Neural progenitor cell (in vitro differentiated cells): ENCODE measurements at regions not wholly inside any gene's neighbourhood (a gene's known extent, or its start where the extent isn't known, plus 50 kb on each side); places are given as distances from the start of the nearest gene placed in this dataset.

Experiments used
- DNase-seq: peaks from one replicate; pipeline ENCODE4 v3.0.0-alpha.2; 2016; ENCODE audit warnings: low spot score
- H2AFZ ChIP-seq: fragments of 200-600 bp; sonication (generic); replicated peaks from 2 replicates; pipeline ENCODE4 v1.6.1; 2016; ENCODE audit warnings: antibody characterized with exemption
- H3F3A ChIP-seq: fragments of 200-600 bp; sonication (generic); 2 replicates; pipeline ENCODE4 v1.6.1; 2016; ENCODE audit warnings: antibody characterized with exemption, low read depth
- H3K27ac ChIP-seq: fragments of 200-600 bp; sonication (generic); 2 replicates; pipeline ENCODE4 v1.5.1; 2016; ENCODE audit warnings: mild to moderate bottlenecking
- H3K27me3 ChIP-seq: fragments of 200-600 bp; sonication (generic); 2 replicates; pipeline ENCODE4 v1.6.1; 2016; ENCODE audit warnings: mild to moderate bottlenecking, moderate library complexity
- H3K36me3 ChIP-seq: fragments of 200-600 bp; sonication (generic); 2 replicates; pipeline ENCODE4 v1.5.1; 2016
- H3K4me1 ChIP-seq: fragments of 200-600 bp; sonication (generic); 2 replicates; pipeline ENCODE4 v1.6.1; 2016; ENCODE audit warnings: mixed run types
- H3K4me2 ChIP-seq: fragments of 200-600 bp; sonication (generic); 2 replicates; pipeline ENCODE4 v1.6.1; 2016
- H3K4me3 ChIP-seq: fragments of 200-600 bp; sonication (generic); 2 replicates; pipeline ENCODE4 v1.5.1; 2016
- H3K79me2 ChIP-seq: fragments of 200-600 bp; sonication (generic); 2 replicates; pipeline ENCODE4 v1.6.1; 2016; ENCODE audit warnings: low read depth
- H3K9ac ChIP-seq: fragments of 200-600 bp; sonication (generic); 2 replicates; pipeline ENCODE4 v1.6.1; 2016
- H3K9me3 ChIP-seq: fragments of 200-600 bp; sonication (generic); 2 replicates; pipeline ENCODE4 v1.5.1; 2016; ENCODE audit warnings: low read depth
- H4K20me1 ChIP-seq: fragments of 200-600 bp; sonication (generic); 2 replicates; pipeline ENCODE4 v1.6.1; 2016; ENCODE audit warnings: low read depth
- H3K27ac Mint-ChIP-seq: 3 replicates; pipeline ENCODE4 v1.8.0; 2021; ENCODE audit warnings: mixed read lengths
- H3K27me3 Mint-ChIP-seq: 2 replicates; pipeline ENCODE4 v1.8.0; 2022; ENCODE audit warnings: low read depth, mild to moderate bottlenecking, inconsistent platforms, moderate library complexity, mixed read lengths; ENCODE audit not compliant: insufficient read depth
- H3K36me3 Mint-ChIP-seq: 3 replicates; pipeline ENCODE4 v1.8.0; 2021; ENCODE audit warnings: mixed read lengths
- H3K4me1 Mint-ChIP-seq: 3 replicates; pipeline ENCODE4 v1.8.0; 2021; ENCODE audit warnings: mixed read lengths
- H3K4me3 Mint-ChIP-seq: 3 replicates; pipeline ENCODE4 v1.8.0; 2021; ENCODE audit warnings: mild to moderate bottlenecking, moderate library complexity, mixed read lengths
- H3K9me3 Mint-ChIP-seq: 3 replicates; pipeline ENCODE4 v1.8.0; 2020; ENCODE audit warnings: mixed read lengths
- EZH2 ChIP-seq: fragments of 200-600 bp; sonication (generic); IDR thresholded peaks from 2 replicates; pipeline ENCODE4 v1.6.1; 2017; ENCODE audit warnings: antibody characterized with exemption, mild to moderate bottlenecking, moderate library complexity
- EZH2phosphoT487 ChIP-seq: fragments of 200-600 bp; sonication (generic); IDR thresholded peaks from 2 replicates; pipeline ENCODE4 v1.6.1; 2017; ENCODE audit warnings: antibody characterized with exemption
- TF ChIP-seq, protein P1 (sequence below): fragments of 200-600 bp; sonication (generic); IDR thresholded peaks from 2 replicates; pipeline ENCODE4 v1.5.1; 2017; ENCODE audit warnings: antibody characterized with exemption, mild to moderate bottlenecking

DNA sequence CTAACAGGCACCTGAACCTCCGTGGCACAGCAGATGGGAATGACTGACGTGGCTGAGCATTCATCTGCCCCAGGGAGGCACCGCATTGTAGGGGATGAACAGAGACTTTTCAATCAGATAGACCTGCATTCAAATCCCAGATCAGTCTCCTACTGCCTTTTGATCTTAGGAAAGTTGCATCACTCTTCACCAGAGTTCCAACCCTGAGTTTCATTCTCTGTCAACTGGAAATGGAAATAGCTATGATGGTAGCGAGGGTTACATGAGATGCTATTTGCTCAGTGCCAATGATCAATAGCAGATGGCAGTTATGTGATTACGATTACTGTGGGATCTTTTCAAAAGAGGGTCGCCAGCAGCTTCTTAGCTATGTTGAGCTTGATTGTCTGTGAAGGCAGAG is 189.3 kb upstream of the RFC3 start:
- Mint-ChIP-seq H3K27me3 (peaks cover 2% of the 10 kb centered on the region), H3K9me3 (peaks cover 4% of the 10 kb centered on the region), H3K4me1 (peaks cover 3% of the 10 kb centered on the region), H3K27ac (no peak overlapping the region), H3K4me3 (no peak overlapping the region), H3K36me3 (peaks cover under 1% of the 10 kb centered on the region)
- no peaks in the 10 kb centered on the region for H3K36me3 ChIP-seq
- no peaks in the 10 kb centered on the region for H3K79me2 ChIP-seq
- H3K4me1 ChIP-seq, result no peaks in the 10 kb centered on the region
- no peaks in the 10 kb centered on the region for H3K9me3 ChIP-seq
- no peaks in the 10 kb centered on the region for H3F3A ChIP-seq
- no peak overlapping the region for H3K27ac ChIP-seq
- H2AFZ ChIP-seq, result no peak overlapping the region
- H3K9ac ChIP-seq, result no peak overlapping the region
- no peak overlapping the region for H3K4me2 ChIP-seq
- DNase-seq, result no peak
- no peak overlapping the region for H3K4me3 ChIP-seq
- H4K20me1 ChIP-seq, result no peaks in the 10 kb centered on the region
- no peaks in the 10 kb centered on the region for H3K27me3 ChIP-seq
- no peak for TF ChIP-seq EZH2
- TF ChIP-seq, protein P1, sequence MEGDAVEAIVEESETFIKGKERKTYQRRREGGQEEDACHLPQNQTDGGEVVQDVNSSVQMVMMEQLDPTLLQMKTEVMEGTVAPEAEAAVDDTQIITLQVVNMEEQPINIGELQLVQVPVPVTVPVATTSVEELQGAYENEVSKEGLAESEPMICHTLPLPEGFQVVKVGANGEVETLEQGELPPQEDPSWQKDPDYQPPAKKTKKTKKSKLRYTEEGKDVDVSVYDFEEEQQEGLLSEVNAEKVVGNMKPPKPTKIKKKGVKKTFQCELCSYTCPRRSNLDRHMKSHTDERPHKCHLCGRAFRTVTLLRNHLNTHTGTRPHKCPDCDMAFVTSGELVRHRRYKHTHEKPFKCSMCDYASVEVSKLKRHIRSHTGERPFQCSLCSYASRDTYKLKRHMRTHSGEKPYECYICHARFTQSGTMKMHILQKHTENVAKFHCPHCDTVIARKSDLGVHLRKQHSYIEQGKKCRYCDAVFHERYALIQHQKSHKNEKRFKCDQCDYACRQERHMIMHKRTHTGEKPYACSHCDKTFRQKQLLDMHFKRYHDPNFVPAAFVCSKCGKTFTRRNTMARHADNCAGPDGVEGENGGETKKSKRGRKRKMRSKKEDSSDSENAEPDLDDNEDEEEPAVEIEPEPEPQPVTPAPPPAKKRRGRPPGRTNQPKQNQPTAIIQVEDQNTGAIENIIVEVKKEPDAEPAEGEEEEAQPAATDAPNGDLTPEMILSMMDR, result no peak
- no peak for TF ChIP-seq EZH2phosphoT487

GRCh38 chr13:33629605-33630360 is 188.2 kb upstream of the RFC3 start:
- TF ChIP-seq, protein P1, result no peak
- TF ChIP-seq EZH2 (no peak), EZH2phosphoT487 (no peak)
- no peak overlapping the region for H3K4me2 ChIP-seq
- DNase-seq, result no peak
- H3K4me3 Mint-ChIP-seq, result no peak overlapping the region
- H3K79me2 ChIP-seq, result no peaks in the 10 kb centered on the region
- no peaks in the 10 kb centered on the region for H4K20me1 ChIP-seq
- H3K27me3 Mint-ChIP-seq, result peaks cover 2% of the 10 kb centered on the region
- H3K9me3 Mint-ChIP-seq, result peaks cover 3% of the 10 kb centered on the region
- H3K27ac ChIP-seq, result no peak overlapping the region
- H3K9ac ChIP-seq, result no peak overlapping the region
- peak overlapping the region; percentile 35 for H2AFZ ChIP-seq
- no peaks in the 10 kb centered on the region for H3K4me1 ChIP-seq
- peaks cover 12% of the 10 kb centered on the region for H3K4me1 Mint-ChIP-seq
- H3K27ac Mint-ChIP-seq, result no peak overlapping the region
- no peak overlapping the region for H3K4me3 ChIP-seq
- H3K9me3 ChIP-seq, result no peaks in the 10 kb centered on the region
- no peaks in the 10 kb centered on the region for H3K27me3 ChIP-seq
- no peaks in the 10 kb centered on the region for H3K36me3 ChIP-seq
- no peaks in the 10 kb centered on the region for H3F3A ChIP-seq
- H3K36me3 Mint-ChIP-seq, result no peaks in the 10 kb centered on the region

- no peaks in the 10 kb centered on the region for H3F3A ChIP-seq
- peak overlapping the region; percentile 22 for H3K27ac Mint-ChIP-seq
- no peak overlapping the region for H3K9ac ChIP-seq
- H2AFZ ChIP-seq, result peak overlapping the region; percentile 35
- H3K27me3 Mint-ChIP-seq, result no peaks in the 10 kb centered on the region
- DNase-seq, result no peak
- no peaks in the 10 kb centered on the region for H4K20me1 ChIP-seq
- H3K4me1 Mint-ChIP-seq, result peaks cover 26% of the 10 kb centered on the region
- H3K79me2 ChIP-seq, result no peaks in the 10 kb centered on the region
- no peaks in the 10 kb centered on the region for H3K4me1 ChIP-seq
- TF ChIP-seq EZH2 (no peak), EZH2phosphoT487 (no peak)
- TF ChIP-seq, protein P1, result no peak
- H3K4me2 ChIP-seq, result no peak overlapping the region
- no peaks in the 10 kb centered on the region for H3K27me3 ChIP-seq
- H3K9me3 Mint-ChIP-seq, result peaks cover 3% of the 10 kb centered on the region
- H3K36me3 Mint-ChIP-seq, result no peaks in the 10 kb centered on the region
- H3K36me3 ChIP-seq, result no peaks in the 10 kb centered on the region
- H3K4me3 Mint-ChIP-seq, result no peak overlapping the region
- no peak overlapping the region for H3K27ac ChIP-seq
- no peaks in the 10 kb centered on the region for H3K9me3 ChIP-seq
- no peak overlapping the region for H3K4me3 ChIP-seq
These were observed 184.0 kb upstream of the RFC3 start for GRCh38 chr13:33633701-33634545.
